GM13976 (cell line): ENCODE measurements at regions not wholly inside any gene's neighbourhood (a gene's known extent, or its start where the extent isn't known, plus 50 kb on each side); places are given as distances from the start of the nearest gene placed in this dataset.

Experiments used
- DNase-seq: peaks from one replicate; pipeline ENCODE4 v3.0.0; 2012; ENCODE audit warnings: low spot score
- CTCF ChIP-seq: IDR thresholded peaks from 2 replicates; pipeline ENCODE4 v1.5.1; 2012; ENCODE audit warnings: borderline replicate concordance, mild to moderate bottlenecking; ENCODE audit not compliant: insufficient read depth; ENCODE audit errors: extremely low read depth, missing control alignments, control extremely low read depth
- in situ Hi-C: fragments of 300-500 bp; cut with MboI; formaldehyde crosslinking; loops from one replicate; pipeline ENCODE4 v1.12.0; 2022; ENCODE audit warnings: low sequenced_read_pairs, mixed read lengths, inconsistent platforms; ENCODE audit not compliant: unreplicated experiment

- no peak for TF ChIP-seq CTCF
- in situ Hi-C loops, result no loop called here
- DNase-seq, result no peak
These were observed 515.3 kb upstream of the SGCG start for GRCh38 chr13:22665506-22665905.

DNA sequence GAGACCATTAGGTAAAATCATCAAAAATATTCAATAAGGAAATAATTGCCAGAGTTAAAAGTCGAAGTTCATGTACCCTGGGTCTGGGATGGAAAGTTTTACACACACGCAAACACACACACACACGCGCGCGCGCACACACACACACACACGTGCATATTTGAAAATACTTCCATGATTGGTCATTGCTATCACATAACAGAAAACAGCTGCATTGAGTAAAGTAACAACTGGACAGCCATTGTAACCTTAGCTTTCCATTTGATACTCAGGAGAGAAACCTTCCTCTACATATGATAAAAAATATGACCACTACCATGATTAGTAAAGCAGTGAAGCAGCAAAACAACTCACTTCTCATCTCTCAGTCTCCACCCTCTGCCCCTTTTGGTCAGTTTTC lies 490.0 kb upstream of the SGCG start:
- DNase-seq, result no peak
- in situ Hi-C loops, result no loop called here

DNA sequence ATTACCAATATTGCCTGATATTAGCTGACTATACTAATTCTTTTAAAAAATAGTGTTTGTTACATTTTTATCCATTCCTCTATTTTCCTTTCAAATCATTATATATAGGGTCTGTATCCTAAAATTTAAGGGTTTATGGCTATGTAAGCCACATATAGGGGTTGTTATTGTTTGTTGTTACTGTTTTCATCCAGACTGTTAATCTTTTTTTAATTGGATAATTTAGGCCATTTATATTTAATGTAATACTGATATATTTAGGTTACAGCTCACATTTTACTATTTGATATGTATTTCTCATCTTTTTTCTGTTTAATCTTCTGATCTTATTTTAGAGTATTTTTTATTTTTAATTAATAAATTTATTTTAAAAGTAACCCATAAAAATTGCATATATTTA lies 487.1 kb upstream of the SGCG start:
- TF ChIP-seq CTCF, result no peak
- in situ Hi-C loops, result no loop called here
- no peak for DNase-seq

More for the DNA sequence above, 490.0 kb upstream of the SGCG start:
- TF ChIP-seq CTCF, result no peak

DNA sequence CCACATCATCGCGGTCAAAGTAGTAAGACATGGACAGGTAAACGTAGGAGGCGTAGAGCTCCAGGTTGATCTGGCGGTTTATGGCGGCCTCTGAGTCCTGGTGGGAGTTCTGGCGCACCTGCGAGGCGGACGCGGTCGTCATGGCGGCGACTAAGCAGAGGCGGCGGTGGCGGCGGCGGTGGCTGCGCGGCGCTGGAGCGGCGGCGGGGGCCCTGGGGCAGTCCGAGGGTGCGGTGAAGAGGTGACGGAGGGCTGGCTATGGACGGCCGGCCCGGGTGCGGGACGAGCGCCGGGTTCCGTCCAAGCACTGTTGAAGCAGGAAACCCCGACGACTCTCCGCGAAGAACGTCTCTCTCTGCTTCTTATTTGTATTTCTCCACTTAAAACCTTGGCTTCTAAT lies 484.3 kb upstream of the SGCG start:
- no peak for TF ChIP-seq CTCF
- in situ Hi-C loops, result no loop called here
- DNase-seq, result no peak

- TF ChIP-seq CTCF, result no peak
- DNase-seq, result no peak
- in situ Hi-C loops, result no loop called here
These were observed 482.3 kb upstream of the SGCG start for GRCh38 chr13:22698467-22698866.

- in situ Hi-C loops, result no loop called here
- DNase-seq, result no peak
- no peak for TF ChIP-seq CTCF
These were observed 480.4 kb upstream of the SGCG start for GRCh38 chr13:22700246-22700887.
